K562 (cell line): ENCODE measurements at regions not wholly inside any gene's neighbourhood (a gene's known extent, or its start where the extent isn't known, plus 50 kb on each side); places are given as distances from the start of the nearest gene placed in this dataset.

Experiments used
- ELF1 ChIP-seq: fragments of 200-800 bp; sonication (Bioruptor generic); IDR thresholded peaks from 2 replicates; pipeline ENCODE4 v1.6.1; 2016; ENCODE audit warnings: missing genetic modification characterization, missing compliant biosample characterization
- ELF4 ChIP-seq: fragments of 450-650 bp; formaldehyde crosslinking; IDR thresholded peaks from 2 replicates; pipeline ENCODE4 v1.4.0; 2022; ENCODE audit warnings: missing genetic modification characterization
- ESRRA ChIP-seq: fragments of 450-650 bp; IDR thresholded peaks from 2 replicates; pipeline ENCODE4 v1.6.1; 2014; ENCODE audit warnings: low read depth, mild to moderate bottlenecking, moderate library complexity, borderline replicate concordance
- GTF2F1 ChIP-seq: IDR thresholded peaks from 2 replicates; pipeline ENCODE4 v1.6.1; 2011; ENCODE audit warnings: low read depth, low read length, improper control_type of control experiment
- HCFC1 ChIP-seq: IDR thresholded peaks from 2 replicates; pipeline ENCODE4 v1.6.1; 2012; ENCODE audit warnings: low read depth, low read length, improper control_type of control experiment
- JUND ChIP-seq, 2 experiments: IDR thresholded peaks; 2 replicates in 1 of 2; 3 replicates in 1 of 2; pipeline ENCODE4 v1.6.1; 2011; ENCODE audit warnings: borderline replicate concordance in 2 of 2, low read depth in 2 of 2, low read length in 2 of 2, improper control_type of control experiment in 1 of 2, missing biosample characterization in 1 of 2, missing genetic modification characterization in 1 of 2, missing genetic modification reagents in 1 of 2
- MXI1 ChIP-seq: IDR thresholded peaks from 2 replicates; pipeline ENCODE4 v1.6.1; 2011; ENCODE audit warnings: low read depth, mild to moderate bottlenecking, improper control_type of control experiment, low read length
- PCBP1 ChIP-seq: fragments of 200-400 bp; formaldehyde crosslinking; IDR thresholded peaks from 2 replicates; pipeline ENCODE4 v1.6.1; 2018; ENCODE audit warnings: mild to moderate bottlenecking, low read depth, low read length; ENCODE audit not compliant: poor library complexity, severe bottlenecking
- ZSCAN29 ChIP-seq: fragments of 450-650 bp; IDR thresholded peaks from 2 replicates; pipeline ENCODE4 v1.6.1; 2017
- TF ChIP-seq, protein P1 (sequence below), 3 experiments: IDR thresholded peaks in 2 of 3; conservative IDR thresholded peaks in 1 of 3; 2 replicates each; pipeline ENCODE4 v1.5.1; 2011 to 2012; ENCODE audit warnings: low read length in 3 of 3, mild to moderate bottlenecking in 3 of 3, control low read depth in 2 of 3, improper control_type of control experiment in 1 of 3, inconsistent platforms in 1 of 3, low read depth in 1 of 3, mixed read lengths in 1 of 3, moderate library complexity in 1 of 3; ENCODE audit not compliant: insufficient read depth in 2 of 3

DNA sequence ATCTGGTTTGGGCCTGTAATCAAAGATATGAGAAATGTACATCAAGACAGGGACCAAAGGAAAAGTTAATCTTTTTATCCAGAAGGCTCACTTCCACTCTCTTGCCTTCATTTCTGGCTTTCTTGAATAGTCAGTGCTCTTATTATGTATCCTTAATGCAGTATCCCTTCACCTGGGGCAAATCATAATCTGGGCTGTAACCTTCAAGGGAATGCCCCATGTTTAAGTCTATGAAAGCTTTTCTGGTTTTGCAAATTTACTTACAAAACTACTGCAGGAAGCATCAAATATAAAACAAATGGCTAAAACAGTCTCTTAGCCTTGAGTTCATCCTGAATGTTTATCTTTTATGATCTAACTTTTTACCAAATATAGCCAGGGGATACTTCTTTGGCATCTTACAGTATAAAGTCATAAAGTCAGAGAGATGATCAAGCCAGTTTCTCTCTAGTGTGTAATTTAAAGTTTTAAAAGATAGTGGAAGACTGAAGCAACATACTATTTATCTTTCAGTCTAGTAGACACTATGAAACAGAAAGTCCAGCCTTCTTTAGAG is 1214.8 kb downstream of the STIM2 start:
- TF ChIP-seq, protein P1, sequence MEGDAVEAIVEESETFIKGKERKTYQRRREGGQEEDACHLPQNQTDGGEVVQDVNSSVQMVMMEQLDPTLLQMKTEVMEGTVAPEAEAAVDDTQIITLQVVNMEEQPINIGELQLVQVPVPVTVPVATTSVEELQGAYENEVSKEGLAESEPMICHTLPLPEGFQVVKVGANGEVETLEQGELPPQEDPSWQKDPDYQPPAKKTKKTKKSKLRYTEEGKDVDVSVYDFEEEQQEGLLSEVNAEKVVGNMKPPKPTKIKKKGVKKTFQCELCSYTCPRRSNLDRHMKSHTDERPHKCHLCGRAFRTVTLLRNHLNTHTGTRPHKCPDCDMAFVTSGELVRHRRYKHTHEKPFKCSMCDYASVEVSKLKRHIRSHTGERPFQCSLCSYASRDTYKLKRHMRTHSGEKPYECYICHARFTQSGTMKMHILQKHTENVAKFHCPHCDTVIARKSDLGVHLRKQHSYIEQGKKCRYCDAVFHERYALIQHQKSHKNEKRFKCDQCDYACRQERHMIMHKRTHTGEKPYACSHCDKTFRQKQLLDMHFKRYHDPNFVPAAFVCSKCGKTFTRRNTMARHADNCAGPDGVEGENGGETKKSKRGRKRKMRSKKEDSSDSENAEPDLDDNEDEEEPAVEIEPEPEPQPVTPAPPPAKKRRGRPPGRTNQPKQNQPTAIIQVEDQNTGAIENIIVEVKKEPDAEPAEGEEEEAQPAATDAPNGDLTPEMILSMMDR (IDR thresholded peaks at IDR 0.05 in 2 of 3, conservative IDR thresholded peaks at IDR 0.05 in 1 of 3; ENCODE audit: insufficient read depth in 2 of 3, low read depth in 1 of 3, low read length in 3 of 3): no peak
- TF ChIP-seq ELF4 (CRISPR knock-in tag) (no peak), HCFC1 (no peak), ELF1 (tag) (no peak), ZSCAN29 (no peak), MXI1 (no peak), GTF2F1 (no peak), ESRRA (no peak), PCBP1 (no peak), JUND (IDR thresholded peaks at IDR 0.05; ENCODE audit: borderline replicate concordance, low read depth, low read length) (no peak), JUND (tag; IDR thresholded peaks at IDR 0.05; ENCODE audit: borderline replicate concordance, low read depth, low read length) (no peak)
